Transverse colon (tissue), 4 donors: ENCODE measurements at regions not wholly inside any gene's neighbourhood (a gene's known extent, or its start where the extent isn't known, plus 50 kb on each side); places are given as distances from the start of the nearest gene placed in this dataset.
"Not testable (repeated sequence)": the region's sequence is repeated elsewhere in the genome, so short reads cannot be mapped to it uniquely, and the experiment has no call there.

ENCODE experiments used
- DNase-seq: peaks from one replicate; pipeline ENCODE4 v3.0.0-alpha.2; 2019
- H3K27ac ChIP-seq, 4 donors: fragments of 200-600 bp; sonication (generic); 2 replicates each; pipeline ENCODE4 v1.5.1; 2016 to 2018; ENCODE audit warnings: inconsistent platforms in 4 of 4
- H3K27me3 ChIP-seq: fragments of 200-600 bp; sonication (generic); 2 replicates; pipeline ENCODE4 v1.5.1; 2017; ENCODE audit warnings: inconsistent platforms
- H3K36me3 ChIP-seq, 4 donors: fragments of 200-600 bp; sonication (generic); 2 replicates each; pipeline ENCODE4 v1.5.1; 2017 to 2019; ENCODE audit warnings: inconsistent platforms in 4 of 4
- H3K4me1 ChIP-seq, 4 donors: fragments of 200-600 bp; sonication (generic); 2 replicates each; pipeline ENCODE4 v1.5.1; 2017 to 2020; ENCODE audit warnings: inconsistent platforms in 4 of 4
- H3K4me3 ChIP-seq, 4 donors: fragments of 200-600 bp; sonication (generic); 1 replicate in 1 of 4; 2 replicates in 3 of 4; pipeline versions ENCODE4 v1.5.1 to v1.6.1; 2017 to 2019; ENCODE audit warnings: inconsistent platforms in 4 of 4
- H3K9me3 ChIP-seq, 2 donors: fragments of 200-600 bp; sonication (generic); 2 replicates each; pipeline ENCODE4 v1.5.1; 2017 to 2019; ENCODE audit warnings: inconsistent platforms in 2 of 2
- EP300 ChIP-seq: sonication (generic); formaldehyde crosslinking; IDR thresholded peaks from one replicate; pipeline ENCODE4 v1.6.1; 2017; ENCODE audit warnings: antibody characterized with exemption, low read depth
- POLR2A ChIP-seq: fragments of 450-650 bp; IDR thresholded peaks from one replicate; pipeline ENCODE4 v1.6.1; 2016; ENCODE audit warnings: antibody characterized with exemption, mild to moderate bottlenecking, moderate library complexity
- POLR2AphosphoS5 ChIP-seq, 3 donors: sonication (generic); formaldehyde crosslinking; IDR thresholded peaks; one replicate each; pipeline ENCODE4 v1.6.1; 2016; ENCODE audit warnings: antibody characterized with exemption in 3 of 3
- WGBS, 2 donors: methylation state at CpG; one replicate each; pipeline ENCODE4 v1.1.5; 2018; ENCODE audit warnings: low coverage in 1 of 2; 5-methylcytosine and 5-hydroxymethylcytosine counted together
- in situ Hi-C, 4 donors: fragments of 200-750 bp; cut with MboI; loops; one replicate each; pipeline versions ENCODE4 v1.15.0 to v1.15.1; 2017; ENCODE audit warnings: low sequenced_read_pairs in 3 of 4, low pct_ligation_motif_present in 1 of 4, low pct_unique_long_range_greater_than_20kb in 1 of 4
- intact Hi-C: fragments of 100-400 bp; cut with DNase I; formaldehyde crosslinking; loops from one replicate; pipeline ENCODE4 v1.15.1; 2023; ENCODE audit warnings: low total_unique reads
- TF ChIP-seq, protein P1 (sequence below), 5 experiments: fragments of 200-600 bp in 3 of 5; fragments of 450-650 bp in 2 of 5; sonication (generic) in 3 of 5; IDR thresholded peaks; 1 replicate in 2 of 5; 2 replicates in 3 of 5; pipeline ENCODE4 v1.5.1; 2016 to 2017; ENCODE audit warnings: antibody characterized with exemption in 5 of 5, inconsistent platforms in 3 of 5, mild to moderate bottlenecking in 2 of 5, moderate library complexity in 1 of 5

- H3K4me1 ChIP-seq: no peaks in the 10 kb centered on the region
- no peaks in the 10 kb centered on the region for H3K9me3 ChIP-seq
- intact Hi-C loops: no loop called here
- TF ChIP-seq, protein P1, sequence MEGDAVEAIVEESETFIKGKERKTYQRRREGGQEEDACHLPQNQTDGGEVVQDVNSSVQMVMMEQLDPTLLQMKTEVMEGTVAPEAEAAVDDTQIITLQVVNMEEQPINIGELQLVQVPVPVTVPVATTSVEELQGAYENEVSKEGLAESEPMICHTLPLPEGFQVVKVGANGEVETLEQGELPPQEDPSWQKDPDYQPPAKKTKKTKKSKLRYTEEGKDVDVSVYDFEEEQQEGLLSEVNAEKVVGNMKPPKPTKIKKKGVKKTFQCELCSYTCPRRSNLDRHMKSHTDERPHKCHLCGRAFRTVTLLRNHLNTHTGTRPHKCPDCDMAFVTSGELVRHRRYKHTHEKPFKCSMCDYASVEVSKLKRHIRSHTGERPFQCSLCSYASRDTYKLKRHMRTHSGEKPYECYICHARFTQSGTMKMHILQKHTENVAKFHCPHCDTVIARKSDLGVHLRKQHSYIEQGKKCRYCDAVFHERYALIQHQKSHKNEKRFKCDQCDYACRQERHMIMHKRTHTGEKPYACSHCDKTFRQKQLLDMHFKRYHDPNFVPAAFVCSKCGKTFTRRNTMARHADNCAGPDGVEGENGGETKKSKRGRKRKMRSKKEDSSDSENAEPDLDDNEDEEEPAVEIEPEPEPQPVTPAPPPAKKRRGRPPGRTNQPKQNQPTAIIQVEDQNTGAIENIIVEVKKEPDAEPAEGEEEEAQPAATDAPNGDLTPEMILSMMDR (IDR thresholded peaks at IDR 0.05): no peak
- TF ChIP-seq POLR2AphosphoS5 (IDR thresholded peaks at IDR 0.05) (no peak), POLR2A (no peak), EP300 (no peak)
- H3K36me3 ChIP-seq: no peaks in the 10 kb centered on the region
- no peak overlapping the region for H3K27ac ChIP-seq
- DNase-seq: no peak
- 57 to 81% methylated on average over 1 to 2 of the region's 2 CpGs for WGBS, 2 donors
- no peak overlapping the region for H3K4me3 ChIP-seq
- in situ Hi-C loops: no loop called here
- H3K27me3 ChIP-seq: no peaks in the 10 kb centered on the region
These were observed 358.2 kb upstream of the IGFBP3 start for GRCh38 chr7:46279290-46279689.

DNA sequence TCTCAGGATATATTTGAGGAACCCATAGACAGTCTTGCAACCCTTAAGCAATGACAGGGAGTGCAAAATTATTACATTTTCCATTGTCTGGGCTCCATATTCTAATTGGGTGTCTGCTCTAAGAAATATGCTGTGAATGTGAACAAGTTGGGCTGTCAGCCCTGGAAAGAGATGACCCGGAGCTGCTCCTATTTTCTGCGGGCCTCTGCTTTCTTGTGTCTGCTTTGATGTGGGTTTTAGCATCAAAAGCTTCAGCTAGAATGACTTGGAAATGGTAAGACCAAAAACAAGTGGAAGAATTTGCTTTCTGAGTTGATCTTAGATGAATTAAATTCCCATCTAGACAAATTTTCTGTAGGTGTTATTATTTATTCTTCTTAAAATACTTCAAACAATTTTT lies 343.6 kb upstream of the IGFBP3 start:
- Histone ChIP-seq H3K4me1 (no peaks in the 10 kb centered on the region), H3K4me3 (no peak overlapping the region), H3K27me3 (no peaks in the 10 kb centered on the region), H3K9me3 (peaks cover 12 to 17% of the 10 kb centered on the region in 2 donors), H3K36me3 (no peaks in the 10 kb centered on the region), H3K27ac (no peak overlapping the region)
- no peak for TF ChIP-seq POLR2A
- TF ChIP-seq EP300: no peak
- TF ChIP-seq, protein P1 (IDR thresholded peaks at IDR 0.05): no peak
- no peak for TF ChIP-seq POLR2AphosphoS5 (IDR thresholded peaks at IDR 0.05)
- in situ Hi-C loops: no loop called here
- 81 to 83% methylated on average over 2 of the region's 2 CpGs for WGBS, 2 donors
- DNase-seq: no peak
- intact Hi-C loops: no loop called here

GRCh38 chr7:46261638-46262037 lies 340.6 kb upstream of the IGFBP3 start:
- H3K27me3 ChIP-seq, H3K4me3 ChIP-seq, H3K27ac ChIP-seq, in situ Hi-C loops, intact Hi-C loops, H3K4me1 ChIP-seq, DNase-seq, H3K36me3 ChIP-seq: not testable (repeated sequence)
- WGBS, 2 donors: 93 to 95% methylated on average over 8 to 9 of the region's 9 CpGs
- peaks cover 12 to 18% of the 10 kb centered on the region in 2 donors for H3K9me3 ChIP-seq

GRCh38 chr7:46259947-46260346 lies 338.9 kb upstream of the IGFBP3 start:
- intact Hi-C loops: no loop called here
- no peak overlapping the region for H3K27ac ChIP-seq
- H3K36me3 ChIP-seq: no peaks in the 10 kb centered on the region
- H3K9me3 ChIP-seq: peaks cover 12 to 24% of the 10 kb centered on the region in 2 donors
- H3K27me3 ChIP-seq: no peaks in the 10 kb centered on the region
- no peaks in the 10 kb centered on the region for H3K4me1 ChIP-seq
- 50% methylated on average over 1 of the region's 1 CpG for WGBS, 2 donors
- TF ChIP-seq POLR2AphosphoS5 (IDR thresholded peaks at IDR 0.05): no peak
- no peak for TF ChIP-seq POLR2A
- TF ChIP-seq, protein P1 (IDR thresholded peaks at IDR 0.05): no peak
- TF ChIP-seq EP300: no peak
- no peak overlapping the region for H3K4me3 ChIP-seq
- no peak for DNase-seq
- in situ Hi-C loops: no loop called here

DNA sequence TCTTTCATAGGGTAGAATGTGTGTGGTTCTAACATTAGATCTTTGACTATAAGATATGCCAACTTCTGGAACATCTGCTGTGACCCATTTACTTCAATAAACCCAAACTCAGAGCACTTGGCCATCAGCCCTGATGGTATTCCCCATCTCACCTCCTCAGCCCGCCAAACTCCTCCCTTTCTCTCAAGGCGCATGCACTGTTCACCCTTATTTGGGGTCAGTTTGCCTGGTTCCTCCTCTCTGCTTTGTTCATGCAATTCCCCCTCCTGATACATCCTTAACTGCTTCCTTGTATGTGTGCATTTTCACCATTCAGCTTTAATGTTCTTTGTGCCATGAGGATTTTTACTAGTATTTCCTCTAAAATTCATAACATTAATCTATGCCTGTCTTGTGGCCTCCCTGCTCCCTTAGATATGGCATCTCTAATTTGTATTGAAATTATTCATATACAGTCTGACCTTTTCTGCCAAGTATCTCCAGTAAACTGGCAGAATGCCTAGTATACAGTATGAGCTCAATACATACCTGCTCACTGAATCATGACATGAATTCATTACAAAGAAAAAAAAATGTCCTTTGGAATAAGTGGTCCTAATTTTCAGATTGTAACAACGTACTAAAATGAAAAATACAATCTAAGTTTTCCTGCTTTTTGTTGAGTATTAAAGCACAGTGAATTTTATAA lies 336.8 kb upstream of the IGFBP3 start:
- H3K36me3 ChIP-seq: no peaks in the 10 kb centered on the region
- no peak for TF ChIP-seq POLR2AphosphoS5 (IDR thresholded peaks at IDR 0.05)
- no peak for TF ChIP-seq EP300
- TF ChIP-seq, protein P1 (IDR thresholded peaks at IDR 0.05): no peak
- no peak for TF ChIP-seq POLR2A
- no peak overlapping the region for H3K27ac ChIP-seq
- H3K4me1 ChIP-seq: no peaks in the 10 kb centered on the region
- no peak for DNase-seq
- H3K27me3 ChIP-seq: no peaks in the 10 kb centered on the region
- no peak overlapping the region for H3K4me3 ChIP-seq
- in situ Hi-C loops (no loop called here), intact Hi-C loops (no loop called here)
- H3K9me3 ChIP-seq: peaks cover 12 to 24% of the 10 kb centered on the region in 2 donors
- 69 to 73% methylated on average over 3 of the region's 3 CpGs for WGBS, 2 donors
